IMR-90 (cell line): ENCODE measurements at regions not wholly inside any gene's neighbourhood (a gene's known extent, or its start where the extent isn't known, plus 50 kb on each side); places are given as distances from the start of the nearest gene placed in this dataset.

ENCODE experiments used
- ATAC-seq: fragments of 200-7000 bp; cut with Tn5 transposase; 2 replicates; pipeline ENCODE4 v1.9.1; 2020; ENCODE audit warnings: low read depth, mild to moderate bottlenecking, moderate library complexity
- BruUV-seq: library from RNA; stranded (reverse); fragments of 400-500 nt; replicated peaks from 2 replicates; lab custom pipeline; 2021; lab: Mats Ljungman, UMichigan
- CTCF ChIA-PET: fragments of 300-600 bp; formaldehyde crosslinking; extraction: SDS; loops from one replicate; lab custom pipeline; 2021; ENCODE audit warnings: antibody characterized with exemption; lab: Yijun Ruan, JAX
- POLR2A ChIA-PET: fragments of 300-600 bp; sonication (Branson Sonifier 250); formaldehyde crosslinking; loops from one replicate; lab custom pipeline; 2022; ENCODE audit warnings: antibody characterized with exemption; ENCODE audit not compliant: unreplicated experiment; lab: Charles Lee
- DNase-seq: peaks from one replicate; pipeline ENCODE4 v3.0.0; 2013
- H2AFZ ChIP-seq: replicated peaks from 2 replicates; pipeline ENCODE3; 2013; ENCODE audit warnings: low read length, mild to moderate bottlenecking; ENCODE audit not compliant: poor library complexity
- H2AK5ac ChIP-seq: 2 replicates; pipeline ENCODE4 v1.6.1; 2013; ENCODE audit warnings: low read depth, low read length, inconsistent platforms
- H2AK9ac ChIP-seq: replicated peaks from 2 replicates; pipeline ENCODE3; 2013; ENCODE audit warnings: mild to moderate bottlenecking, low read depth, low read length, moderate library complexity; ENCODE audit not compliant: poor library complexity
- H2BK120ac ChIP-seq: 2 replicates; pipeline ENCODE4 v1.6.1; 2013; ENCODE audit warnings: low read depth, low read length, inconsistent platforms
- H2BK15ac ChIP-seq: 3 replicates; pipeline ENCODE4 v1.6.1; 2013; ENCODE audit warnings: low read depth, low read length, inconsistent platforms
- H2BK20ac ChIP-seq: 2 replicates; pipeline ENCODE4 v1.6.1; 2013; ENCODE audit warnings: low read depth, mild to moderate bottlenecking, inconsistent platforms, low read length, moderate library complexity
- H2BK5ac ChIP-seq: 2 replicates; pipeline ENCODE4 v1.6.1; 2013; ENCODE audit warnings: mild to moderate bottlenecking, low read depth, low read length, inconsistent platforms; ENCODE audit not compliant: poor library complexity, severe bottlenecking
- H3K14ac ChIP-seq: replicated peaks from 2 replicates; pipeline ENCODE4 v1.6.1; 2013; ENCODE audit warnings: low read depth, low read length, inconsistent platforms
- H3K18ac ChIP-seq: 2 replicates; pipeline ENCODE4 v1.6.1; 2013; ENCODE audit warnings: low read depth, low read length, control low read depth
- H3K23ac ChIP-seq: 2 replicates; pipeline ENCODE4 v1.6.1; 2013; ENCODE audit warnings: low read depth, low read length, inconsistent platforms
- H3K27ac ChIP-seq: 2 replicates; pipeline ENCODE4 v1.5.1; 2013; ENCODE audit warnings: mild to moderate bottlenecking, control low read depth, low read length; ENCODE audit not compliant: insufficient read depth
- H3K27me3 ChIP-seq: 2 replicates; pipeline ENCODE4 v1.6.1; 2013; ENCODE audit warnings: low read length; ENCODE audit not compliant: control insufficient read depth, insufficient read depth
- H3K36me3 ChIP-seq: 2 replicates; pipeline ENCODE4 v1.6.1; 2013; ENCODE audit warnings: low read length, mixed read lengths; ENCODE audit not compliant: control insufficient read depth, insufficient read depth
- H3K4ac ChIP-seq: 2 replicates; pipeline ENCODE4 v1.6.1; 2013; ENCODE audit warnings: low read depth, low read length, inconsistent platforms
- H3K4me1 ChIP-seq: 2 replicates; pipeline ENCODE4 v1.6.1; 2013; ENCODE audit warnings: low read length, mixed read lengths; ENCODE audit not compliant: control insufficient read depth, insufficient read depth
- H3K4me2 ChIP-seq: 2 replicates; pipeline ENCODE4 v1.6.1; 2013; ENCODE audit warnings: low read depth, mild to moderate bottlenecking, control low read depth, low read length, moderate library complexity
- H3K4me3 ChIP-seq: 2 replicates; pipeline ENCODE4 v1.5.1; 2013; ENCODE audit warnings: low read depth, mild to moderate bottlenecking, control low read depth, low read length, moderate library complexity; ENCODE audit not compliant: insufficient read depth
- H3K56ac ChIP-seq: 2 replicates; pipeline ENCODE4 v1.6.1; 2013; ENCODE audit warnings: low read length, inconsistent platforms; ENCODE audit not compliant: insufficient read depth; ENCODE audit errors: extremely low read depth
- H3K79me1 ChIP-seq, 2 experiments: 2 replicates each; pipeline ENCODE4 v1.6.1; 2013; ENCODE audit warnings: low read length in 2 of 2, inconsistent platforms in 1 of 2, low read depth in 1 of 2
- H3K9ac ChIP-seq: 2 replicates; pipeline ENCODE4 v1.6.1; 2013; ENCODE audit warnings: low read depth, low read length, control low read depth
- H3K9me1 ChIP-seq: 2 replicates; pipeline ENCODE4 v1.6.1; 2013; ENCODE audit warnings: low read length, inconsistent platforms; ENCODE audit not compliant: insufficient read depth
- H3K9me3 ChIP-seq: 2 replicates; pipeline ENCODE4 v1.6.1; 2013; ENCODE audit warnings: low read length; ENCODE audit not compliant: control insufficient read depth, insufficient read depth
- H4K20me1 ChIP-seq: 2 replicates; pipeline ENCODE4 v1.6.1; 2013; ENCODE audit warnings: low read length, inconsistent platforms; ENCODE audit not compliant: insufficient read depth
- H4K5ac ChIP-seq: 2 replicates; pipeline ENCODE4 v1.6.1; 2013; ENCODE audit warnings: mild to moderate bottlenecking, low read depth, low read length, control low read depth
- H4K8ac ChIP-seq, 2 experiments: 2 replicates each; pipeline ENCODE4 v1.6.1; 2013; ENCODE audit warnings: low read depth in 2 of 2, low read length in 2 of 2, control low read depth in 1 of 2, inconsistent platforms in 1 of 2
- H4K91ac ChIP-seq: 2 replicates; pipeline ENCODE4 v1.6.1; 2013; ENCODE audit warnings: low read depth, low read length, inconsistent platforms; ENCODE audit not compliant: insufficient read depth
- BHLHE40 ChIP-seq: fragments of 150-350 bp; IDR thresholded peaks from 2 replicates; pipeline ENCODE4 v1.6.1; 2016; ENCODE audit warnings: mild to moderate bottlenecking, low read depth, low read length
- CEBPB ChIP-seq: IDR thresholded peaks from 2 replicates; pipeline ENCODE4 v1.6.1; 2012; ENCODE audit warnings: low read depth, low read length, improper control_type of control experiment
- CHD1 ChIP-seq: IDR thresholded peaks from 2 replicates; pipeline ENCODE4 v1.6.1; 2012; ENCODE audit warnings: low read depth, low read length, improper control_type of control experiment
- FOS ChIP-seq: fragments of 150-350 bp; IDR thresholded peaks from 2 replicates; pipeline ENCODE4 v1.6.1; 2016; ENCODE audit warnings: low read depth, low read length
- MAFK ChIP-seq: IDR thresholded peaks from 2 replicates; pipeline ENCODE4 v1.6.1; 2012; ENCODE audit warnings: low read depth, low read length, improper control_type of control experiment
- MAZ ChIP-seq: IDR thresholded peaks from 2 replicates; pipeline ENCODE4 v1.6.1; 2012; ENCODE audit warnings: low read depth, mild to moderate bottlenecking, low read length, improper control_type of control experiment, moderate library complexity, borderline replicate concordance
- NFE2L2 ChIP-seq: fragments of 150-350 bp; IDR thresholded peaks from 2 replicates; pipeline ENCODE4 v1.6.1; 2016; ENCODE audit warnings: low read depth, mild to moderate bottlenecking, low read length
- POLR2A ChIP-seq: IDR thresholded peaks from 2 replicates; pipeline ENCODE4 v1.6.1; 2012; ENCODE audit warnings: mild to moderate bottlenecking, low read depth, low read length
- RCOR1 ChIP-seq: IDR thresholded peaks from 2 replicates; pipeline ENCODE4 v1.6.1; 2012; ENCODE audit warnings: mild to moderate bottlenecking, low read length, improper control_type of control experiment; ENCODE audit not compliant: insufficient replicate concordance
- RFX5 ChIP-seq: IDR thresholded peaks from 2 replicates; pipeline ENCODE4 v1.8.0; 2012; ENCODE audit warnings: low read depth, mild to moderate bottlenecking, low read length, moderate library complexity
- WGBS, 2 experiments: methylation state at CpG; one replicate each; pipeline versions ENCODE4 v1.1.5 to v1.1.7; 2013; ENCODE audit warnings: missing lambda C conversion rate in 2 of 2; ENCODE audit not compliant: insufficient read length in 1 of 2; ENCODE audit errors: extremely low coverage in 2 of 2; 5-methylcytosine and 5-hydroxymethylcytosine counted together
- dilution Hi-C: fragments of 300-500 bp; cut with HindIII; formaldehyde crosslinking; loops from one replicate; pipeline ENCODE4 v1.14.3; 2018; ENCODE audit warnings: low sequenced_read_pairs; ENCODE audit not compliant: unreplicated experiment
- in situ Hi-C: fragments of 300-500 bp; cut with MboI; formaldehyde crosslinking; loops from 3 replicates; pipeline ENCODE4 v1.14.3; 2019; ENCODE audit warnings: low sequenced_read_pairs, inconsistent platforms, mixed read lengths
- intact Hi-C: fragments of 100-400 bp; cut with micrococcal nuclease; formaldehyde crosslinking; loops from 2 replicates; pipeline ENCODE4 v1.10.0; 2022
- TF ChIP-seq, protein P1 (sequence below): fragments of 150-350 bp; IDR thresholded peaks from 2 replicates; pipeline ENCODE4 v1.6.1; 2016; ENCODE audit warnings: low read depth, mild to moderate bottlenecking, low read length, moderate library complexity, borderline replicate concordance
- TF ChIP-seq, protein P2 (sequence below): fragments of 150-350 bp; IDR thresholded peaks from 2 replicates; pipeline ENCODE4 v1.6.1; 2017; ENCODE audit warnings: mild to moderate bottlenecking, antibody characterized with exemption, low read length, low read depth

DNA sequence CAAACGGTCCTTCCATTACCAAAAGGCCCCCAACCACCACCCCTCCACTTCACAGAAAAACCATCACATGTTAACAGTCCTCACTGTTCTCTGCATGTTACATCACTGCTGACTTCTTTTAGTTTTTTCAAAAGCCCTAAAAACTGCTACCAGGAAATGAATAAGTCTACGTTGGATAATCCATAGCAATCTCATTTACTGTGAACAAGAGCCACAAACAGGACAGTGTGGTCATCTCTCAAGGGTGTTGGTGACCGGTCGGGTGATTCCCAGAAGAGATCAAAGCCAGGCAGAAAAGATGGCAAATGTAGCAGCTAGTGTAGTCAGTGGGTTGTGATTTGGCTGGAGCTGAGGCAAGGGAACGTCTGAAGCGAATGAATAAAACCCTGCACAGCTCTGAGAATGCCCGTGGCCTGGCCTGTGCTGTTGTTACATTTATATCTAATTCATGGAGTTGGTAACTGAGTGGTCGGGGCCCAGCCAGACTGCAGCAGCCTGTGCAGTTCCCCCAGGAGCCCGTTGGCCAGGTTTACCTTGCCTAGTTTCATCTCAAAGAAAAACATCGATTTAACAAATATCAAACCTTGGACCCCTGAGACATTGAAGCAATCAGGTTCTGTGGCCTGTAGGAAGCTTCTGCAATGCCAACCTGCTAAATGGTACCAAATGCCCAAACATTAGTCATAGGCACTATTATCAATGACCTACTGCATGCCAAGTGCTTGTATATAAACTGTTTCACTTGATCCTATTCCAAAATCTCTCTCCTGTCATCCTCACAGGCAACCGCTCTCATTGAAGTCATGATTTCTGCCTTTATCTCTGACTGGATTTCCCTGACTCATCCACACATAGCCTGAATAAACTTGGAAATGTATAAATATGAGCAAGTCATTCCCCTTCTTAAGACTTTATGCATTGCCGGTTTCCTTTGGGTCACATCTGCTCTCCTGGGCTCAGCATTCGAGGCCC, 153.8 kb upstream of the SERP2 start (continued):
- TF ChIP-seq, protein P1, sequence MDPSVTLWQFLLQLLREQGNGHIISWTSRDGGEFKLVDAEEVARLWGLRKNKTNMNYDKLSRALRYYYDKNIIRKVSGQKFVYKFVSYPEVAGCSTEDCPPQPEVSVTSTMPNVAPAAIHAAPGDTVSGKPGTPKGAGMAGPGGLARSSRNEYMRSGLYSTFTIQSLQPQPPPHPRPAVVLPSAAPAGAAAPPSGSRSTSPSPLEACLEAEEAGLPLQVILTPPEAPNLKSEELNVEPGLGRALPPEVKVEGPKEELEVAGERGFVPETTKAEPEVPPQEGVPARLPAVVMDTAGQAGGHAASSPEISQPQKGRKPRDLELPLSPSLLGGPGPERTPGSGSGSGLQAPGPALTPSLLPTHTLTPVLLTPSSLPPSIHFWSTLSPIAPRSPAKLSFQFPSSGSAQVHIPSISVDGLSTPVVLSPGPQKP, result no peak
- peak; percentile 82 for TF ChIP-seq NFE2L2
- TF ChIP-seq MAZ, result no peak

DNA sequence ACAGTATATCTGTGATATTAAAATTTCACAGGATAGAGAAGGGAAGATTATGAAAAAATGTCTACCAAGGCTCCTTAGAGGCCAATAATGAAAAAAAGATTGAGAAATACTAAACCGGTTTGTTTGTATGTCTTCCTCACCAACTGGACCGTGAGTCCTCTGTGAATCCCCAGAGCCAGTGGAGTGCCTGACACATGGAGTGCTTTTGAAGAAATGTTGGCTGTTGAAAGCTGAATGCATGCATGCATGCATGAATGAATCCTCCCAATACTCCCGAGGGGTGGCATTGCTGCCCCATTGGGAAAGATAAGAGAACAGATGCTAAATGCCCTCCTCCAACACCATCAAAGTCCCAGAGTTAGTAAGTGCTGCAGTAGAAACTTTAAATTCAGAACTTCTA, 152.7 kb upstream of the SERP2 start:
- H4K20me1 ChIP-seq, result no peaks in the 10 kb centered on the region
- ATAC-seq (no peak), DNase-seq (no peak)
- dilution Hi-C loops (no loop called here), in situ Hi-C loops (no loop called here), intact Hi-C loops (no loop called here)
- no peak overlapping the region for H3K18ac ChIP-seq
- no peak overlapping the region for H2AK9ac ChIP-seq
- H3K14ac ChIP-seq, result no peak overlapping the region
- H2AFZ ChIP-seq, result no peak overlapping the region
- WGBS, 2 experiments, result no CpG with 5 or more reads among the region's 3 CpGs
- POLR2A ChIA-PET, result no interaction called here
- no TSS peak for BruUV-seq
- no peak overlapping the region for H2AK5ac ChIP-seq
- no peak overlapping the region for H2BK20ac ChIP-seq
- H3K36me3 ChIP-seq, result no peaks in the 10 kb centered on the region
- H3K4ac ChIP-seq, result no peak overlapping the region
- no peak overlapping the region for H2BK120ac ChIP-seq
- H4K8ac ChIP-seq, result no peak overlapping the region
- no peak overlapping the region for H2BK5ac ChIP-seq
- H3K56ac ChIP-seq, result no peak overlapping the region
- no peak overlapping the region for H3K4me2 ChIP-seq
- no peak overlapping the region for H4K91ac ChIP-seq
- H3K9ac ChIP-seq, result no peak overlapping the region
- no peak overlapping the region for H2BK15ac ChIP-seq
- H4K5ac ChIP-seq, result no peak overlapping the region
- H3K23ac ChIP-seq, result no peak overlapping the region
- no peak overlapping the region for H3K27ac ChIP-seq
- H3K9me1 ChIP-seq, result peaks cover 3% of the 10 kb centered on the region; the same call in 1 of the 2 replicates
- H3K27me3 ChIP-seq, result no peaks in the 10 kb centered on the region
- H3K79me1 ChIP-seq, result no peaks in the 10 kb centered on the region
- H3K9me3 ChIP-seq, result no peaks in the 10 kb centered on the region
- CTCF ChIA-PET, result no interaction called here
- H3K4me3 ChIP-seq, result no peak overlapping the region
- H3K4me1 ChIP-seq, result peaks cover 8% of the 10 kb centered on the region
- TF ChIP-seq POLR2A (no peak), RFX5 (no peak), BHLHE40 (no peak), MAZ (no peak), FOS (no peak), CHD1 (no peak), MAFK (no peak), CEBPB (no peak), RCOR1 (no peak)
- TF ChIP-seq, protein P2, sequence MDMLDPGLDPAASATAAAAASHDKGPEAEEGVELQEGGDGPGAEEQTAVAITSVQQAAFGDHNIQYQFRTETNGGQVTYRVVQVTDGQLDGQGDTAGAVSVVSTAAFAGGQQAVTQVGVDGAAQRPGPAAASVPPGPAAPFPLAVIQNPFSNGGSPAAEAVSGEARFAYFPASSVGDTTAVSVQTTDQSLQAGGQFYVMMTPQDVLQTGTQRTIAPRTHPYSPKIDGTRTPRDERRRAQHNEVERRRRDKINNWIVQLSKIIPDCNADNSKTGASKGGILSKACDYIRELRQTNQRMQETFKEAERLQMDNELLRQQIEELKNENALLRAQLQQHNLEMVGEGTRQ, result no peak
- TF ChIP-seq, protein P1, result no peak
